ENCODE measurements at regions not wholly inside any gene's neighbourhood (a gene's known extent, or its start where the extent isn't known, plus 50 kb on each side); places are given as distances from the start of the nearest gene placed in this dataset.

DNA sequence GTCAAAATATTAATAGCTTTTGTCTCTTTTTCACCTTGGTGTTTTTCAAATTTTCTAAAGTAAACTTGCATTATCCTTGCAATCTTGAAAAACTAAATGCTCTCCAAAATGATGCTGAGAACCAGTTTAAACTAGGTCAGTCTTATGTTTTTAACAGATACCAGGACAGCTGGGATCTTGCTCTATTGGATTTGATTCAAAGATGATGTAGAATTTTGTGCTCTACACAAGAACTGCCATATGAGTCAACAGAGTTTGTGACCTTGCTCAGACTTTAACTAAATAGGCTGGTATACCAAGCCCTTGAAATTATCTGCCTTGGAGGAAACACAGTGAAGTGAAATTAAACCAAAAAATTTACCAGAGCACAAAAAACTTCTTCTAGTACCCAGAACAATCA is 991.1 kb downstream of the STPG2 start:
- TF ChIP-seq, protein P1, sequence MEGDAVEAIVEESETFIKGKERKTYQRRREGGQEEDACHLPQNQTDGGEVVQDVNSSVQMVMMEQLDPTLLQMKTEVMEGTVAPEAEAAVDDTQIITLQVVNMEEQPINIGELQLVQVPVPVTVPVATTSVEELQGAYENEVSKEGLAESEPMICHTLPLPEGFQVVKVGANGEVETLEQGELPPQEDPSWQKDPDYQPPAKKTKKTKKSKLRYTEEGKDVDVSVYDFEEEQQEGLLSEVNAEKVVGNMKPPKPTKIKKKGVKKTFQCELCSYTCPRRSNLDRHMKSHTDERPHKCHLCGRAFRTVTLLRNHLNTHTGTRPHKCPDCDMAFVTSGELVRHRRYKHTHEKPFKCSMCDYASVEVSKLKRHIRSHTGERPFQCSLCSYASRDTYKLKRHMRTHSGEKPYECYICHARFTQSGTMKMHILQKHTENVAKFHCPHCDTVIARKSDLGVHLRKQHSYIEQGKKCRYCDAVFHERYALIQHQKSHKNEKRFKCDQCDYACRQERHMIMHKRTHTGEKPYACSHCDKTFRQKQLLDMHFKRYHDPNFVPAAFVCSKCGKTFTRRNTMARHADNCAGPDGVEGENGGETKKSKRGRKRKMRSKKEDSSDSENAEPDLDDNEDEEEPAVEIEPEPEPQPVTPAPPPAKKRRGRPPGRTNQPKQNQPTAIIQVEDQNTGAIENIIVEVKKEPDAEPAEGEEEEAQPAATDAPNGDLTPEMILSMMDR (IDR thresholded peaks at IDR 0.05), result no peak
- no peak for TF ChIP-seq EZH2 (IDR thresholded peaks at IDR 0.05; ENCODE audit: borderline replicate concordance, insufficient read depth, low read depth, low read length, poor library complexity, severe bottlenecking)
